Small intestine (tissue), 7 donors: ENCODE measurements at regions not wholly inside any gene's neighbourhood (a gene's known extent, or its start where the extent isn't known, plus 50 kb on each side); places are given as distances from the start of the nearest gene placed in this dataset.

Source experiments
- DNase-seq, 2 donors: peaks; one replicate each; pipeline versions ENCODE4 v3.0.0 to v3.0.0-alpha.2; 2013
- FAIRE-seq: peaks from 2 replicates; lab custom pipeline; 2012; peaks lifted over from hg19 to GRCh38; lab: Jason Lieb, UNC
- H3K27ac ChIP-seq, 3 donors: one replicate each; pipeline ENCODE4 v1.5.1; 2013; ENCODE audit warnings: low read length in 2 of 3, mild to moderate bottlenecking in 2 of 3, control low read depth in 1 of 3, inconsistent platforms in 1 of 3, low read depth in 1 of 3, moderate library complexity in 1 of 3
- H3K27me3 ChIP-seq, 3 donors: one replicate each; pipeline ENCODE4 v1.6.1; 2013; ENCODE audit warnings: low read length in 3 of 3, inconsistent platforms in 1 of 3; ENCODE audit not compliant: control insufficient read depth in 3 of 3, insufficient read depth in 3 of 3
- H3K36me3 ChIP-seq, 3 donors: one replicate each; pipeline ENCODE4 v1.6.1; 2013; ENCODE audit warnings: low read length in 3 of 3, inconsistent platforms in 1 of 3, low read depth in 1 of 3, mild to moderate bottlenecking in 1 of 3, moderate library complexity in 1 of 3; ENCODE audit not compliant: control insufficient read depth in 3 of 3, insufficient read depth in 2 of 3
- H3K4me1 ChIP-seq, 3 donors: one replicate each; pipeline ENCODE4 v1.6.1; 2013; ENCODE audit warnings: low read length in 2 of 3, inconsistent platforms in 1 of 3, low read depth in 1 of 3, mild to moderate bottlenecking in 1 of 3, moderate library complexity in 1 of 3; ENCODE audit not compliant: control insufficient read depth in 3 of 3, insufficient read depth in 2 of 3
- H3K4me3 ChIP-seq, 3 donors: one replicate each; pipeline ENCODE4 v1.5.1; 2013; ENCODE audit warnings: low read length in 3 of 3, control low read depth in 1 of 3, inconsistent platforms in 1 of 3, low read depth in 1 of 3, mild to moderate bottlenecking in 1 of 3, moderate library complexity in 1 of 3
- H3K9me3 ChIP-seq, 2 donors: one replicate each; pipeline ENCODE4 v1.6.1; 2013; ENCODE audit warnings: low read depth in 1 of 2, low read length in 1 of 2; ENCODE audit not compliant: control insufficient read depth in 2 of 2, insufficient read depth in 1 of 2
- WGBS, 3 donors: extraction: QIAGEN DNeasy Blood & Tissue Kit; methylation state at CpG; one replicate each; pipeline ENCODE4 v1.1.7; 2013; 5-methylcytosine and 5-hydroxymethylcytosine counted together
- donor health status: healthy with polysubstance abuse.
- donor health status: control.
- donor health status: control.
- donor health status: Bipolar disorder and iron deficiency.
- donor health status: healthy.

DNA sequence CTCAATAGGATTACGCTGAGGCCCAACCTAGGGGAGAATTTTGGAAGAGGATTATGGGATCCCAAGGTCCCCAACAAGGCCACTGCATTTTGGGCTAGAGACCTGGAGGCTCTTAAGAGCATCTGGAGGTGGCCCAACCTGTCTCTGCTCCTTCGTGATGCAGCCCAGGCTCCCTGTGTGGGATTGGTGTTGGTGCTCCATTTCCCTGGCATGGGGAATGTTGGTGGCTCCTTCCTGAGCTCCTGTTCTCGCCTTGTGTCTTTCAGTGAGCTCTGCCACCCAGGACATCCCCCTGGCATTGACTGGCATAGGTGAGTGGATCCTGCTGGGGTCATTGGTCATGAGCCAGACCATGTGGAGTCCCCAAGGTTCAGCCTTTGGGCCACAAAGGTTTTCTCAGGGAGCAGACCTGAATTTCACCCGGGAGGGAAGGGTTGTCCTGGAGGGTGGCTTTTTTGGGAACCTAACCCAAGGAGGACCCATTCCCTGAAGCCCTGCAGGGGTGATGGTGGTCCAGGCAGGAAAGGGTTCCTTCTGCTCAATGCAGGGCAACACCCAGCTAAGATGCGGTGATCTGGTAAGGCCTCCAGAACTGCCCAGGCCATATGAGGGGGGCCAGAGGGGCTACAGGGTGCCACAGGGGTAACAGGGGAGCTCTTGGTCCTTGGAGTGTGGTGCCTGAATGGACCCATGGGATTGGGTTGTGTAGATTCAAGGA lies 202.5 kb downstream of the UBE3A start:
- DNase-seq (no peak), FAIRE-seq (no peak)
- H3K4me3 ChIP-seq, result no peak overlapping the region
- no peaks in the 10 kb centered on the region for H3K4me1 ChIP-seq
- H3K36me3 ChIP-seq, result no peaks in the 10 kb centered on the region
- peaks cover 6 to 88% of the 10 kb centered on the region in 2 donors for H3K9me3 ChIP-seq
- no peak overlapping the region for H3K27ac ChIP-seq
- 67 to 74% (median 70%) methylated on average over 5 of the region's 5 CpGs for WGBS, 3 donors
- no peaks in the 10 kb centered on the region for H3K27me3 ChIP-seq

DNA sequence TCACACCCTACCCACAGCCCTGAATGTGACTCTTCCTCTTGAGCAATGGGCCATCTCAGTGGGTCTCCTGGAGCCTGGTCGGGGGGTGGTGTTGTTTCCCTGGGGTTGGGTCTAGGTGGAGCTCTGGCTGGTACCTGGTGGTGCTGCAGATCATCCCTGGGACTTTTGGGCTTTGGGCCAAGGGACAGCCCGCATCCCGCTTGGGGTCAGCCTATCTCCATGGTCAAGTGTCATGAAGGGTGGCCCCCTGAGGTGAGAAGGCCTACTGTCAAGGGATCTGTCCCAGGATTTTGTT lies 202.0 kb downstream of the UBE3A start:
- DNase-seq, result no peak
- H3K9me3 ChIP-seq, result peaks cover 6 to 83% of the 10 kb centered on the region in 2 donors

DNA sequence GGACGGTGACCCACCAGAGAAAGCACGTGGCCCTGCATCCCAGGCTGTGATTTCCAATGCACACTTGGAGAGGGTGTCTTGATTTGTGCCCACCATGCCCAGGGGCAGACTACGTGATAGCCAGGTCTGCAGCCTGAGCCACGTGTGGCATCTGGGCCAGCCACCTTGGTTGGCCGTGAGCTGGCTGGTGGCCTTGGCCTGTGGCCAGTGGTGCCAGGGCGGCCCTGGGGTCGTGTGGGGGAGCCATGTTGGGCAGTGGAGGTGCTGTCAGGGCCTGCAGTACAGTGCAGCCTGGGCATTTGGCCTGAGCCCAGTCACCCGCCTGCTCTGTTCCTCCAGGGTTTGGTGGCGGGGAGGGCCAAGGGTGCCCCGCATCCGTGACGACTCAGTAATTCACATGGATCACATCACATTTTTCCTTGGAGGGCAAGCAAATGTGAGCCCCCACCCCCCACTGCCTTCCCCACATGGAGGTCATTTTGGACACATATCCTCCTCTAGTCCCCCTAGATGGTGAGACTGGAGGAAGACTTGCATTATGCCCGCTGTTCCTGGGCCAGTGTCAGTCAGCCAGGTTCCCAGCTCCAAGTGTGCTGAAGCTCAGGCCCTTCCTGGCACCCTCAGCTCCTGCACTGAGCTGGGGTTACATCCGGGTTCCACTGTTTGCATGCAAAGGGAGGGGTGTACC lies 201.4 kb downstream of the UBE3A start:
- DNase-seq, result no peak
- H3K4me1 ChIP-seq, result no peaks in the 10 kb centered on the region
- FAIRE-seq, result no peak
- peaks cover 6 to 83% of the 10 kb centered on the region in 2 donors for H3K9me3 ChIP-seq
- H3K27ac ChIP-seq, result no peak overlapping the region
- no peaks in the 10 kb centered on the region for H3K27me3 ChIP-seq
- H3K4me3 ChIP-seq, result no peak overlapping the region
- H3K36me3 ChIP-seq, result no peaks in the 10 kb centered on the region
- WGBS, 3 donors, result 77 to 80% (median 79%) methylated on average over 14 of the region's 14 CpGs

More for the DNA sequence above, 202.0 kb downstream of the UBE3A start:
- FAIRE-seq, result no peak
- Histone ChIP-seq H3K4me3 (no peak overlapping the region), H3K36me3 (no peaks in the 10 kb centered on the region), H3K27ac (no peak overlapping the region), H3K4me1 (no peaks in the 10 kb centered on the region), H3K27me3 (no peaks in the 10 kb centered on the region)
- 76 to 85% (median 81%) methylated on average over 3 of the region's 3 CpGs for WGBS, 3 donors

DNA sequence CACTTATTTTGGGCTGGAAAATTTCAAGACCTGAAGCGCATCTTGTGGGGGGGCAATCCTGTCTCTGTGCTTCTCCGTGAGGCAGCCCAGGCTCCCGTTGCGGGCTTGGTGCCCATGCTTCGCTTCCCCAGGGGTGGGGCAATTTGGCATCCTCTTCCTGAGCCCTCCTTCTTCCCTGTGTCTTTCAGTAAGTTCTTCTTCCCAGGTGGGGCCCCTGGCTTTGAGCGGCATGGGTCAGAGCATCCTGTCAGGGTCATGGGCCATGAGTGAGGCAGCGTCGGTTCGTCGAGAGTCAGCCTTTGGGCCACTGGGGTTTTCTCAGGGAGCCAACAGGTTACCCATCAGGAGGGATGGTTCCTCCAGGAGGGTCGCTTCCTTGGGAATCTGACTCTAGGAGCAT lies 200.7 kb downstream of the UBE3A start:
- 90 to 91% (median 91%) methylated on average over 11 of the region's 11 CpGs for WGBS, 3 donors
- DNase-seq, result no peak
- H3K36me3 ChIP-seq, result no peaks in the 10 kb centered on the region

DNA sequence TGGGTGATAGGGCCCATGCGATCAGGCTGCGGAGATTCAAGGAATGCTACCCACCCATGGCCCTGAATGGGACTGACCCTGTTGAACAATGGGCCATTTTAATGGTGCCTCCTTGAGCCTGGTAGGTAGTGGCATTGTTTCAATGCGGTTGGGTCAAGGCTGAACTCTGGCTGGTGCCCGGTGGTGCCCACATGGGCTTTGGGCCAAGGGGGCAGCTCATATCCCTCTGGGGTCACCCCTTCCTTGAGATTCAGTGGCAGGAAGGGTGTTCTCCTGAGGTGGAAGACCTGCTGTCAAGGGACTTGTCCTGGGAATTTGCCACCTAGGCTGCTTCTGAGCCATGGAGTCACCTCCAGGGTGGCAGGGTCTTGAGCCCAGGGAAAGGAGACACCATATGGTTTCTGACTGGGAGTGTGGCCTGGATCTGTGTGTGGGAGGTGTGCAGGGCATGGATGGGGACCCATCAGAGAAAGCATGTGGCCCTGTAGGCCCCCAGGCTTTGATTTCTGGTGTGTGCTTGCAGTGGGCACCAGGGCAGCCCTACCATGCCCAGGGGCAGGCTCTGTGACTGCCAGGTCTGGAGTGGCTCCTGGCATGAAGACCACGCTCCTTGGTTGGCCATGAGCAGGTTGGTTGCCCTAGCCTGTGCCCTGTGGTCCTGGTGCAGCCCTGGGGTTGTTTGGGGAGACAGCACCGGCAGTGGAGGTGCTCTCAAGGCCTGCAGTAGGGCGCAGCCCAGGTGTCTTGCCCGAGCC lies 199.9 kb downstream of the UBE3A start:
- Histone ChIP-seq H3K9me3 (peaks cover 7 to 81% of the 10 kb centered on the region in 2 donors), H3K36me3 (no peaks in the 10 kb centered on the region), H3K4me1 (no peaks in the 10 kb centered on the region), H3K27me3 (no peaks in the 10 kb centered on the region), H3K27ac (no peak overlapping the region), H3K4me3 (no peak overlapping the region)
- FAIRE-seq, result no peak
- WGBS, 3 donors, result 78 to 83% (median 78%) methylated on average over 8 of the region's 8 CpGs
- DNase-seq, result no peak

More for the DNA sequence above, 200.7 kb downstream of the UBE3A start:
- no peak for FAIRE-seq
- Histone ChIP-seq H3K27me3 (no peaks in the 10 kb centered on the region), H3K9me3 (peaks cover 6 to 82% of the 10 kb centered on the region in 2 donors), H3K4me1 (no peaks in the 10 kb centered on the region), H3K27ac (no peak overlapping the region), H3K4me3 (no peak overlapping the region)

DNA sequence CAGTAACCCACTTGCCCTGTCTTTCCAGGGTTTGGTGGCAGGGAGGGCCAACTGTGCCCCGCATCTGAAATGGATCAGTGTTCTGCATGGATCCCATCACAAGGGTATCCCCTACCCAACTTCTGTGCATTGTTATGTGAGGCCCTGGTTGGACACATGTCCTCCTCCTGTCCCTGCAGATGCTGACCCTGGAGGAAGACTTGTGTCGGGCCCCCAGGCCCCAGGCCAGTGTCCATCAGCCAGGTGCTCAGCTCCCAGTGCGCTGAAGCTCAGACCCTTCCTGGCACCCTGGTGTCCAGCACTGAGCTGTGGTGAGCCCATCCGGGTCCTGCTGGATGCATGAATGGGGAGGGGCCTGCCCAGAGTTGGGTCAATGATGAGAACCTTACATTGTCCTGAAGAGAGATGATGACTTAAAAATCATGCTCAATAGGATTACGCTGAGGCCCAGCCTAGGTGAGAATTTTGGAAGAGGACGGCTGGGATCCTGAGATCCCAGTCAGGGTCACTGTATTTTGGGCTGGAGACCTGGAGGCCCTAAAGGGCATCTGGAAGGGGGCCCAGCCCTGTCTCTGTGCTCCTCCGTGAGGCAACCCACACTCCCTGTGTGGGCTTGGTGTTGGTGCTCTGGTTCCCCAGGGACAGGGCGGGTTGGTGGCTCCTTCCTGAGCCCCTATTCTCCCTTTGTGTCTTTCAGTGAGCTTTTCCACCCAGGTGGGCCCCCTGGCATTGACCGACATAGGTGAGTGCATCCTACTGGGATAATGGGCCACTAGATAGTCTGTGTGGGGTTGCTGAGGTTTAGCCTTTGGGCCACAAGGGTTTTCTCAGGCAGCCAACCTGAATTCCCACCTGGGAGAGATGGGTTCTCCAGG lies 199.1 kb downstream of the UBE3A start:
- DNase-seq (no peak), FAIRE-seq (no peak)
- Histone ChIP-seq H3K36me3 (no peaks in the 10 kb centered on the region), H3K4me1 (no peaks in the 10 kb centered on the region), H3K9me3 (peaks cover 5 to 80% of the 10 kb centered on the region in 2 donors), H3K27me3 (no peaks in the 10 kb centered on the region), H3K27ac (no peak overlapping the region), H3K4me3 (no peak overlapping the region)
- 74 to 86% (median 77%) methylated on average over 9 of the region's 9 CpGs for WGBS, 3 donors

DNA sequence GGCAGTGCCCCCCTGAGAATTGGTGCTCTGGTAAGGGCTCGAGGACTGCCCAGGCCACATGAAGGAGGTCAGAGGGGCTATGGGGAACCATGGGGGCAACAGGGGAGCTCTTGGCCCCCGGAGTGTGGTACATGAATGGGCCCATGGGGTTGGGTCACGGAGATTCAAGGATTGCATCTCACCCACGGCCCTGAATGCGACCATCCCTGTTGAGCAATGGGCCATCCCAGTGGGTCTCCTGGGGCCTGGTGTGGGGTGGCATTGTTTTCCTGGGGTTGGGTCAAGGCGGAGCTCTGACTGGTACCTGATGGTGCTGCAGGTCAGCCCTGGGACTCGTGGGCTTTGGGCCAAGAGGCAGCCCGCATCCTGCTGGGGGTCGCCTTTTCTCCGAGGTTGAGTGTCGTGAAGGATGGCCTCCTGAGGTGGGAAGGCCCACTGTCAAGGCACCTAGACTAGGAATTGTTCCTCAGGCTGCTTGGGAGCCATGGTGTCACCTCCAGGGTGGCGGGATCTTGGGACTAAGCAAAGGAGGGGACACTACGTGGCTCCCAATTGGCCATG lies 198.3 kb downstream of the UBE3A start:
- Histone ChIP-seq H3K9me3 (peaks cover 7 to 80% of the 10 kb centered on the region in 2 donors), H3K4me1 (no peaks in the 10 kb centered on the region), H3K4me3 (no peak overlapping the region), H3K27ac (no peak overlapping the region), H3K36me3 (no peaks in the 10 kb centered on the region), H3K27me3 (no peaks in the 10 kb centered on the region)
- 72 to 80% (median 78%) methylated on average over 13 of the region's 13 CpGs for WGBS, 3 donors
- FAIRE-seq (no peak), DNase-seq (no peak)
